Posterior vena cava (tissue), 2 donors: ENCODE measurements at regions not wholly inside any gene's neighbourhood (a gene's known extent, or its start where the extent isn't known, plus 50 kb on each side); places are given as distances from the start of the nearest gene placed in this dataset.
"Not testable (repeated sequence)": the region's sequence is repeated elsewhere in the genome, so short reads cannot be mapped to it uniquely, and the experiment has no call there.

ENCODE experiments used
- DNase-seq: peaks from one replicate; pipeline ENCODE4 v3.0.0-alpha.2; 2020; ENCODE audit warnings: low spot score
- intact Hi-C, 2 donors: fragments of 100-400 bp; cut with DNase I; formaldehyde crosslinking; loops; one replicate each; pipeline versions ENCODE4 v1.14.1 to v1.14.2; 2022 to 2023
- donor health status: DM: yes; HTN: yes; CAD: no.
- donor health status: DM: yes; HTN: yes; CAD: no.

DNA sequence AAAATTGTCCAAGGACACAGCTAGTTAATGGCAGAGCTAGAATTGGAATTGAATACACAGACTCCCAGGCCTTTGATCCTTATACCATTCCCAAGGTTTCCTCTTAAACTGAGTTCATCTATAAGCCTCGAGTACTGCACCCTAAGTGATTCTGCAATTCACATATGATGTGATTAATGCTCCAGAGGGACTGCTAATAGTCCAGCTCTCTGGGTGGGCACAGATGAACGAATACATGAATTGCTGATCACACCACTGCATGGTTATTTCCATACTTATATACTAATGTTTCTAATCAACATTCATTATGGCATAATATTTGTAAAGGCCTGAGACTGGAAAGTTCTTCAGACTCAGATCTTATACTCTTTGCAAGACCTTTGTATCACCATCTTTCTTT is 101.8 kb downstream of the NUFIP1 start:
- intact Hi-C loops = loop anchor here in 1 of 2 donors (1.0 kb wide), 1 partner anchor 15 kb away; no protein-coding TSS in a partner anchor

DNA sequence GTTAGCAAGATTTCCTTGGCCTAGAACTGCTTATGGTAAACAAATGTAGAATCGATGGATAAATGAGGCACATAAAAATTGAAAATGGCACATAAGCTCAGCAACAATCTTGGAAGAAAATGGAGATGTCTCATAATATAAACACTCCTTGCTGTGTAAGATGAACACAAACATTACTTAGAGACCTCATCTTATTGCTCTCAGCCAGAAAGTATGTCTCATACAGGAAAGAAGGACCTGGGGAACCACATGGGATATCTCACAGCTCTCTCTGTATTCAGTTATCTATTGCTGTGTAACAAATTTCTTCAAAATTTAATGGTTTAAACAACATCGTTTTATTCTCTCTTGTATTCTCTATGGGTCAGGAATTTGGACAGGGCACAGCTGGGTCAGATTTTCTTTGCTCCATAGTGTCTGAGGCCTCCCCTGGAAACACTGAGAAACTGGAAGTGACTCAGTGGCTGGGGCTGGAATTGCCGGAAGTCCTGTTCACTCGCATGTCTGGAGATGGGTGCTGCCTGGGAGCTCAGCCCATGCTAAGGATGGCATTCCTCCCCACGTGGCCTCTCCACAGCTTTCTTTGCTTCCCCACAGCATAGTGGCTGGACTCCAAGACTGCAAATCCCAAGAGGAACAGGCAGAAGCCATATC is 105.1 kb downstream of the NUFIP1 start:
- no peak for DNase-seq
- intact Hi-C loops = no loop called here

More for the DNA sequence above, 101.8 kb downstream of the NUFIP1 start:
- no peak for DNase-seq

DNA sequence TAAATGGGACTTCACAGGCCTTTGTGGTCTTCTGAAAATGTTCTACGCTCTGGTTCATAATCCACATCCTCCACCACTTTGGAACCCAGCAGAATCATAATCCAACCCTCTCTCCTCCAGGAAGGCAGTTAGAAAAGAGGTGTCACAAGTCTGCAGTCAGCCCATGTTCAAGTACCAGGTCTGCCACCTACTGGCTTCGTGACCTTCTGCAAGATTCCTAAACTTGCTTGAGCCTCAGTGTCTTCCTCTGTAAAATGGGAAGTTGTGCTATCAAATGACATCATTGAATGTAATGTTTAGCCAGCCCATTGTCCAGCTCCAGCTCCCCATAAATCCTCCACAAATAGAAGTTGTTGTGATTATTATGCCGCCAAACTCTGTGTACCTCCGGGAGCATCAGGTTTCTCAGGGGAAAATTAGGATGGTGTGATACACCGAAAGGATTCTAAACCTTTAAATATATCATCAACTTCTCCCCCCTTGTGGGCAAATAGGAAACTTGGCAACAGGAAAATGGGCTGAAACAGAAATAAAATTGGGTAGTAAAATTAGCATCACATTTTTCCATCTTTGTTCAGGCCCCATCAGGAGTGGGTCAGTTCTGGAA is 109.7 kb downstream of the NUFIP1 start:
- intact Hi-C loops = no loop called here
- DNase-seq = no peak

DNA sequence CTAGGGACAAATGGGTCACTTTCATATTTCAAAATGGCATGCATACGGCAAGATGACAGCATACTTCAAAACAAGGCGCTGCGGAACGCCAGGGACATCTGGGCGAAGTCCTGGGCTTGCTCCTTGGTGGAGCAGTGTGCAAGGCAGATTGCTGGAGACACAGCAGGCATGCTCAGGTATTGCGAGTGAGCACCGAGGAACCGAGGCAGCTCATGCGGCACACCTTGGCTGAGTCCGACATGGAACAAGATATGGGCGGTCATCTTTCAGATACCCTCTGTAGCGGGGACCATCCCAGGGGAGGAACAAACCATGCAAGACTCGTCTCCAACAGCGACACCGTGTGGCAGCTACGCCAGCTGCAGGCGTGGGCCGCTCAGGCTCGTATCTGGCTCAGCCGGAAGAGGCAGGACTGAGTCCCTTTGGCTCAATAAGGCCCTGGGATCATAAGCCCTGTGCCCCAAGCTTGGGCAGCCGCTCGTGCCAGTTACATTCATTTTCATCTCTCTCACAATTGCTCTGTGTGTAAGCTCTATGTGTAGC is 112.4 kb downstream of the NUFIP1 start:
- intact Hi-C loops = no loop called here

DNA sequence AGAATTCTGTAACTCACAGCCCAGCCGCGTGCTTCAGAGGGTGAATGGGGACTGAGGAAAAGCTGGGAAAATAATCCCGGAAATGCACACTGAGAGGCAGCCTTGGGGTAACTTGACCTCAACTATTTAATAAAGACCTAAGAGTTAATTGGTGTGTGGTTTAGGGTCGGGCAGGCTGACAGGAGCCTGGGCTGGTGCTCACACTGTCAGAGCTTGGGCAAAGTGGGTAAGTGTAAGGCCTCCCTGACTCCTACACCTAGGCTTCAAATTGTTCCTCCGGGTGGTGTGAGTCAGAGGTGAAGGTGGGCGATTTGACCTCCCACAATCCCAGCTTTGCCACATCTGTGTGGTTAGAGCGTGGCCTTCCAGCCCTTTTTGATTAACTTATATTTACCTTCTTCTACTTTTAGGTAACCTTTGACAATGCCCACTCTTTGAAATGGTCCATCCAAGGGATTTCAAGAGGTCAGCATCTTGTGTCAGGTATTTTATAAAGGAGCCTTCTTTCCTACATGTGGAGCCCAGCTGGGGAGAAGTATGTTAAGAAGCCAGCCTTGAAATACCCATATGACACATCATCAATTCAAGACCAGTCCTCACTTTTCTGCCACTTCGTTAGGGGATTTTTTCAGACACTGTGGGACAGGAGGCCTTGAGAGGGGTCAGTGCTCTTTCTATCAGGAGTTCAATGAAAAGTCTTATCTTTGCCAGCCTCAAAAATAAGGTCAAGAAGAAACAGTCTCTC is 114.2 kb downstream of the NUFIP1 start:
- intact Hi-C loops = no loop called here
- no peak for DNase-seq

More for the DNA sequence above, 112.4 kb downstream of the NUFIP1 start:
- no peak for DNase-seq

DNA sequence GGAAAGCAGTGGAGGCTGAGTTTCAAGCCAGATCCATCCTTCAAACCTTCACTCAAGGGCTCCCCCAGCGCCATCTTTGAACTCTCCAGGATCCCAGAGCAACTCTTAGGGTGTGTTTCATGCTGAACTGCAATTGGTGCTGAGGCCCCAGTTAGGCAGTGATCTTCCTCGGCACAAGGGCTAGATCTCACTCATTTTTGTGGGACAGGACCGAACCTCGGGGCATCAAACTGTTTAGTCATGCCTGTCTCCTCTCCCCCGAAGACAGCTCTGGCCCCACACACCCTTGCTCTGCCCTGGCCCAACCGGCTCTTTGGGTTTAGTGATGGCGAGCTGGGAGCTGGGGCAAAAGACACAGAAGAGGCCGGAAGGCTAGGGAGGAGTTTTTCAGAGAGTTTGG is 115.1 kb downstream of the NUFIP1 start:
- DNase-seq = no peak
- intact Hi-C loops = no loop called here

DNA sequence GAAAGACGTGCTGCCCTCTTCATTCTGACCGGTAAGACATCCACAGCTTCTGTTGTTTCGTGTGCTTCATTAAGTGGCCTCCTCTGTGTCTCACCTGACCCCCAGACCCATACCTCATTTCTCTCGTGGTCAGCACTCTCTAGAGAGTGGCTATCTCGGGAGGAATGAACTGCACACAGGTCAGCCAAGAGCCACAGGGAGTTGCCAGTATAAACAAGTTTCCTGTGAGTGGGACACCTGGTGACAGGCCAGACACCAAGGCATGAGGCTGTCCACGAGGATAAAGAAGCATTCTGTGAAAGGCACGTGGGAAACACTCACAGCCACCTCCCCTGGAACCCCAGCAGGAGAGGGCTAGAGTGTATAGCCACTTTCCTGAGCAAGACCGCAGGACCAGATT is 115.8 kb downstream of the NUFIP1 start:
- intact Hi-C loops = no loop called here
- DNase-seq = no peak

DNA sequence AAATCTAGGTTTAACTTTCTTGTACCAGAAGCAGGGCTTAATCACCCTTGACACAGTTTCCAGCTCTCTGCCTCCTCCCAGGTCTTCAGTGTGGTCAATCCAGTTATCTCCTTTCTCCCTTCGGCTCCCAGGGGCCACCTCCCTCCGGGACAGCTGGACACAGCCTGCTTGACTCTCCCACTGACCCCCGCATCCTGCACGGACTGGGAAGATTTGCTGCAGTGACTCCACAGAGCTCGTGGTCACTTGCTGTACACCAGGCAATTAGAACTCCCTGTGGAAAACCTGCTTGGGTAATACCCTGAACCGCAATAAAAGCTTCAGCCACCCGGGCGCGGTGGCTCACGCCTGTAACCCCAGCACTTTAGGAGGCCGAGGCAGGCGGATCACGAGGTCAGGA is 116.5 kb downstream of the NUFIP1 start:
- intact Hi-C loops = no loop called here

DNA sequence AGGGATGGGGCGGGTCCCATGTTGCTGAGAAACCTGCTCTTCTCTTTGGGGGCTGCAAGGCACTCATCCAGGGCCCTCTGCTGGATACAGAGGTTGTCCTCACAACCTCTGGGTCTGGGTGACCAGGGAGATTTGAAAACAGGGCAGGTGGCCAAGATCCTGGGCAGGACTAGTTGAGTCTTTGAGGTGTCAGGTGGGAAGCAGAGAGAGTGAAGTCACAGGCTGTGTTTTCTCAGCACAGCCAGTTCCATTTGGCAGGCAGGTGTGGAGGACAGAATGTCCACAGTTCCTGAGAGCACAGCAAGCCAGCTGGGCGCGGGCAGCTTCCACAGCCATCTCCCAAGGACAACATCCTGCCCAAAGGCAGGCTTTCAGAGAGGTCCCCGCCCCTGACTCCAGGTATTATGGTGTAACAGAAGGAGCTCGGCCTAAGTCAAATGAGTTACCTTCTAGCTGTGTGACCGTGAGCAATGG is 118.8 kb downstream of the NUFIP1 start:
- no peak for DNase-seq

More for the DNA sequence above, 116.5 kb downstream of the NUFIP1 start:
- DNase-seq = no peak

DNA sequence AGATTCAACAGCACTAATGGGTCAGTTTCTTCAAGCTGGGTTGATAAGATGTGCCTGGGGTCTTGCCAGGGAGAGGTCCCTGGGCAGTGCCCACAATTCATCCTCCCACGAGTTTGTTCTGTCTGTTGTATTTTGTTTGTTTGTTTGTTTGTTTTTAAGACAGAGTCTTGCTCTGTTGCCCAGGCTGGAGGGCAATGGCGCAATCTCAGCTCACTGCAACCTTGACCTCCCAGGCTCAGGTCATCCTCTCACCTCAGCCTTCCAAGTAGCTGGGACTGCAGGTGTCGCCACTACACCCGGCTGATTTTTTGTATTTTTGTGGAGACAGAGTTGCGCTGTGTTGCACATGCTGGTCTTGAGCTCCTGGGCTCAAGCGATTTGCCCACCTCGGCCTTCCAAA is 120.1 kb downstream of the NUFIP1 start:
- no peak for DNase-seq

More for the DNA sequence above, 118.8 kb downstream of the NUFIP1 start:
- intact Hi-C loops = no loop called here

DNA sequence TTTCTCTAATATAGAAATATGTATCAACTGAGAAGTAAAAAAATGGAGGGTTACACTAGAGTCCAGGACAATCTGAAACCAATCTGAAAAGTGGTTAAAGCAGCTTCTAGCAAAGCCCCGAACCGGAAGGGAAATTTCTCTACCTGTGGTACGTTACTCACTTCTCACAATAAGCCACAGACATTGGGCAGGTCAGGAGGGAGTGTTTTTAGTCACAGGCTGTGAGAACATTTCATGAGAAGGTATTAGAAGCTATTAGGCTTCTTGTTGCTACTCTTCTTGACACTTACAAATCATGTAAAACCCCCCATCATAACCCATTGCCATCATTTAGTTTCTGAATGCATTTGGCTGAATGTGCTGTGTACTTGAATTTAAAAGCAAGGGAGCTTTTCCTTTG is 120.9 kb downstream of the NUFIP1 start:
- DNase-seq = no peak
- intact Hi-C loops = no loop called here

More for the DNA sequence above, 120.1 kb downstream of the NUFIP1 start:
- intact Hi-C loops = no loop called here

DNA sequence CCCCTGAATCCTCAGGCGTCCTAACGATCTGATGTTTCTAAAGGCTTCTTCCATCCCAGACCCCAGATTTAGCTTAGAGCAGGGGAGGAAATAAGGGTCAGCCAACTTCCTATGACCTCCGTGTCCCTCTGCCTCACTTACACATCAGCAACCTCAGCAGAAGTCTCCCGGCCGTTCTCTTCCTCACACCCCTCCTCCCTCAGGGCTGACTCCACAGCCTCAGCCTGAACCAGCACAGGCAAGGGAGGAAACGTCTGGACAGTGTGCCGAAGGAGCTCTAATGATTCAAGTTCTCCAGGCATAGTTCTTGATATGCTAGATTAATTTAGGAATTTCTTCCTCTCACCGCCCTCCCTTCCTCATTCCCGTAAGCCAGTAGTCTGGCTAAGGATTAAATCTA is 121.4 kb downstream of the NUFIP1 start:
- intact Hi-C loops = no loop called here
- no peak for DNase-seq

DNA sequence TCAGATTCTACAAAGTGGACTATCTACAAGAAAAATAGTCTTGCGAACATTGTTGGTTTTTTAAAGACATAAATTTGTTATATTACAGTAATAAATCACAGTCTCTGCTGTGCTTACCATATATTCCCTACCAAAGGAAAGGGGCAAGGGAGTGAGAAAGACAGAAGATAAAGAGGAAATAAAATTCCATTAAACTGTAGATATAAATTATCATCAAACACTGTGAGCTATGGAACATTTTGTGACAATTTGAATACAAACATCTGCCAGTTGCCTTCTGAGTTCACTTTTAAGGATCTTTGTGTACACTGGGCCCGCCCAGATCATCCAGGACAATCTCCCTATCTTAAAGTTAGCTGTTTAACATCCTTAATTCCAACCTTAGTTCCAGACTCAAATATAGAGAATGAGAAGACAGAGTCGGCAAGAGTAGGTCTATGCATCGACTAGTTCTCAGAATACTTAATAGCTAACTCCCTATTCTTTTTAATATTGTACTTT is 122.8 kb downstream of the NUFIP1 start:
- no peak for DNase-seq
- intact Hi-C loops = no loop called here

DNA sequence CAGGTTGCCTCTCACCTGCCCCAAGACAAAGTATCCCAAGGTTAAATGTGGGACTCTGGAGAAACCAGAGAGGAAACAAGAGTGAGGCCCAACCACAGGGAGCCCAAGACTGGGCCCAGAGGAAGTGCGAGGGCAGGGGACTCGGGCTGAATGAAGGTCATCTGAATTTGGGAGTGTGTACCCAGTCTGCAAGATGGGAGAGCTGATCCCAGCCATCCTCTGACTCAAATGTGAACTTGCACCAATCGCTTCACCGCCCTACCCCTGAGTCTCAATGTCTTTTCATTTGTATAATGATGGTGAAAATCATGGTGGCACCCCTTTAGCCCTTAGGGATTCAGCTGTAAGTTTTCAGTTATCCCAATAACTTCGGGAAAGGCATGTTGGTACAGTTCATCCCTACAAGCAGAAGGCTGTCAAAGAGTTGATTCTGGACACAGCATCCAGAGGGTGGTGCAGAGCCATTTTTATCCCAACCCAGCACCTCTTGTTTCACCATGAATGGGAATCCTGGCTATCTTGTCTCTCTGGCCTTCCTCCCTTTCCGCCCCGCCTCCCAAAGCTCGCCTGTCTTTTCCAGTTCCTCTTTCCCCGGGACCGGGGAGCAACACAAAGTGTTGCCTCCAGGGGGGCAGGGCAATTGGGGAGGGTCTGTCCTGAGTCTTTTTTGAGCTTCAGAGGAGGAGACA is 123.4 kb downstream of the NUFIP1 start:
- intact Hi-C loops = no loop called here
- DNase-seq = no peak

DNA sequence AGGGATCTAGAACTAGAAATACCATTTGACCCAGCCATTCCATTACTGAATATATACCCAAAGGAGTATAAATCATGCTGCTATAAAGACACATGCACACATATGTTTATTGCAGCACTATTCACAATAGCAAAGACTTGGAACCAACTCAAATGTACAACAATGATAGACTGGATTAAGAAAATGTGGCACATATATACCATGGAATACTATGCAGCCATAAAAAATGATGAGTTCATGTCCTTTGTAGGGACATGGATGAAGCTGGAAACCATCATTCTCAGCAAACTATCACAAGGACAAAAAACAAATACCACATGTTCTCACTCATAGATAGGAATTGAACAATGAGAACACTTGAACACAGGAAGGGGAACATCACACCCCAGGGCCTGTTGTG is 125.6 kb downstream of the NUFIP1 start:
- intact Hi-C loops, DNase-seq: not testable (repeated sequence)

DNA sequence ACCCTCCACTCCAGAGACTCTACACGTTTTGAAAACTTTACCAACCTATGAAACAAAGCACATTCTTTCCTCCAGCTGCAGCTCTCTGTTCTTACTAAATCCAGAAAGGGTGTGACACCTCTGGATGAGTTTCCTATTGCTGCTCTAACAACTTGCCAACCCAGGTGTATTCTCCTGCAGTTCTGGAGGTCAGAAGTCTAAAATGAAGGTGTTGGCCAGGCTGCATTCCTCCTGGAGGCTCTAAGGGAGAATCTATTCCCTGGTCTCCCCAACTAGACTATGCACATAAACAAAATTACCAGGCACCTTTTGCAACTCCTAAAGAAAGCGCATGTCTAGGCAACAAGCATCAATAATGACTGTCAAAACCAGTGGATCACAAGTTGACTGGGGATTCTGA is 128.8 kb downstream of the NUFIP1 start:
- no peak for DNase-seq
- intact Hi-C loops = no loop called here

DNA sequence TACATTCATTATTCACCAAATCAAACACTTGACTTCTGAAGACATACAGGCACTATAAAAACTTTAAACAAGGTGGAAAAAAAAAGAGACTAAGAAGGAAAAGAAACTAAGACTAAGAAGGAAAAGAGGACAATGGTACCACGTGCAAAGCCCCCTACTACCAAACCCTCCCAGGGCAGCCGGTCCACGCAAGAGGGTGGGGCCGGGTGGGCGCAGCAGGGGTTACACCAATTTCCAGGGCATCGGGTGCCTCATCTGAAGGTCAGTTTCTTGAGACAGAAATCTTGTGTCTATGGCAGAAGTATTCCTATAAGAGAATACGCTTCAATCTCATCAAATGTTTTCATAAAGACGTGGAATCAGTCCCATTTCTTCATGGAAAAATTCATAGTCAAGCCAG is 131.5 kb downstream of the NUFIP1 start:
- DNase-seq = no peak
- intact Hi-C loops = loop anchor here in 1 of 2 donors (10.0 kb wide), 1 partner anchor 53 kb away; no protein-coding TSS in a partner anchor

DNA sequence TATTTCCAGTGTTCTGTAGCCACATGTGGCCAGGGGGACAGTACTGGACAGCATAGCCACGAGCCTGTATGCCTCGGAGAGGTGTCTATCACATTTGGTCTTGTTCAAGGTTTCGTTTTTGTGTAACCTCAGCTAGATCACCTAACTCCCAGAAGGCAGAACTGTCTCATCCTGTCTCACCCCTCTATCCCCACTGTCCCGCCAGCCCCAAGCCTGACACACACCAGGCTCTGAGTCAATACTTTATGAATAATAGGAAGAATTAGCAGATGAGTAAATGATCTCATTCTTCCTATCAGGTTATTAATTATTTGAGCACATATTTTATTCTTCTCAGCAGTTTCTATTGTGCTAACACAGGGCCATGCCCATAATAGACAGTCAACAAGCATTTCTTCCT is 132.2 kb downstream of the NUFIP1 start:
- DNase-seq = no peak
- intact Hi-C loops = loop anchor here in 1 of 2 donors (10.0 kb wide), 1 partner anchor 52 kb away; no protein-coding TSS in a partner anchor

DNA sequence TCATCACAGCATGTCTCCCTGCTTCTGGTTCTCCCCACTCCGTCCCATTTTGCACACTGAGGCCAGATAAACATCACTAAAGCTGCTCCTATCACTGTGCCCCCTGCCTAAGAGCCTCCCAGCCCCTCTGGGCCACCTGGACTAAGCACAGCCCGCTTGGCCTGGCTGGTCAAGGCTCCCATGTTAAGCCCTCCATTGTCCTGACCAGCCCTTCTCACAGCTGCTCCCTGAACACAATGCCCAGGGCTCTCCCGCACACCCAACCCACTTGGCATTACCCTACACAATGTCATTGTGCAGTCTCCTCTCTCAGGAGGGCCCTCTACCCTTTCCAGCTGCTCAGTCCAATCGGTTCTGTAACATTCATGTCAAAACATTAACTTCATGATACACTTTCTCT is 133.4 kb downstream of the NUFIP1 start:
- intact Hi-C loops = loop anchor here in 1 of 2 donors (10.0 kb wide), 1 partner anchor 51 kb away; no protein-coding TSS in a partner anchor
- DNase-seq = no peak
